Small intestine (tissue), 7 donors: ENCODE measurements at regions not wholly inside any gene's neighbourhood (a gene's known extent, or its start where the extent isn't known, plus 50 kb on each side); places are given as distances from the start of the nearest gene placed in this dataset.

Source experiments
- DNase-seq, 2 donors: peaks; one replicate each; pipeline versions ENCODE4 v3.0.0 to v3.0.0-alpha.2; 2013
- FAIRE-seq: peaks from 2 replicates; lab custom pipeline; 2012; peaks lifted over from hg19 to GRCh38; lab: Jason Lieb, UNC
- H3K27ac ChIP-seq, 3 donors: one replicate each; pipeline ENCODE4 v1.5.1; 2013; ENCODE audit warnings: low read length in 2 of 3, mild to moderate bottlenecking in 2 of 3, control low read depth in 1 of 3, inconsistent platforms in 1 of 3, low read depth in 1 of 3, moderate library complexity in 1 of 3
- H3K27me3 ChIP-seq, 3 donors: one replicate each; pipeline ENCODE4 v1.6.1; 2013; ENCODE audit warnings: low read length in 3 of 3, inconsistent platforms in 1 of 3; ENCODE audit not compliant: control insufficient read depth in 3 of 3, insufficient read depth in 3 of 3
- H3K36me3 ChIP-seq, 3 donors: one replicate each; pipeline ENCODE4 v1.6.1; 2013; ENCODE audit warnings: low read length in 3 of 3, inconsistent platforms in 1 of 3, low read depth in 1 of 3, mild to moderate bottlenecking in 1 of 3, moderate library complexity in 1 of 3; ENCODE audit not compliant: control insufficient read depth in 3 of 3, insufficient read depth in 2 of 3
- H3K4me1 ChIP-seq, 3 donors: one replicate each; pipeline ENCODE4 v1.6.1; 2013; ENCODE audit warnings: low read length in 2 of 3, inconsistent platforms in 1 of 3, low read depth in 1 of 3, mild to moderate bottlenecking in 1 of 3, moderate library complexity in 1 of 3; ENCODE audit not compliant: control insufficient read depth in 3 of 3, insufficient read depth in 2 of 3
- H3K4me3 ChIP-seq, 3 donors: one replicate each; pipeline ENCODE4 v1.5.1; 2013; ENCODE audit warnings: low read length in 3 of 3, control low read depth in 1 of 3, inconsistent platforms in 1 of 3, low read depth in 1 of 3, mild to moderate bottlenecking in 1 of 3, moderate library complexity in 1 of 3
- H3K9me3 ChIP-seq, 2 donors: one replicate each; pipeline ENCODE4 v1.6.1; 2013; ENCODE audit warnings: low read depth in 1 of 2, low read length in 1 of 2; ENCODE audit not compliant: control insufficient read depth in 2 of 2, insufficient read depth in 1 of 2
- whole genome bisulfite sequencing, 3 donors: extraction: QIAGEN DNeasy Blood & Tissue Kit; methylation state at CpG; one replicate each; pipeline ENCODE4 v1.1.7; 2013; 5-methylcytosine and 5-hydroxymethylcytosine counted together
- donor health status: healthy with polysubstance abuse.
- donor health status: control.
- donor health status: control.
- donor health status: Bipolar disorder and iron deficiency.
- donor health status: healthy.

DNA sequence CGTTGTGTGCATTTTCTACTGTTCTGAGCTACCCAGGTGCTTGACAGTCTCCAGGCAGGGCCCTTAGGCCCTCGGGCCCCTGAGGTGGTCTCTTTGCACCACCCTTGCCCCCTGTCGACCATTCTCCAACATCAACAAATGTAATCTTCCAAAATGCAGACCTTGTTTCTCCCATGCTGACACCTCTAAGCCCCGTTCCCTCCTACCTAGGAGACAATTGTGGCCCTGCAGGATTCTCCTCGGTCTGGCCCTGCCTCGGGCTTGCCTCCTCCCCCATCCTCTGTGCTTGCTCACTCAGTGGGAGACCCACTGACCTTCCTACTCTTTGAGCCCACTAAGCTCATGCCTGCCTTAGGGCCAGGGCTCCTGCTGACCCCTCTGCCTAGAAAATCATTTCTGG, 104.2 kb upstream of the TARDBP start:
- Histone ChIP-seq H3K4me1 (peaks cover 0 to 7% (median 0%) of the 10 kb centered on the region in 3 donors), H3K9me3 (no peaks in the 10 kb centered on the region), H3K4me3 (no peak overlapping the region), H3K27me3 (no peaks in the 10 kb centered on the region), H3K27ac (no peak overlapping the region), H3K36me3 (no peaks in the 10 kb centered on the region)
- 72 to 84% (median 77%) methylated on average over 6 of the region's 6 CpGs for WGBS, 3 donors
- DNase-seq (no peak), FAIRE-seq (no peak)

DNA sequence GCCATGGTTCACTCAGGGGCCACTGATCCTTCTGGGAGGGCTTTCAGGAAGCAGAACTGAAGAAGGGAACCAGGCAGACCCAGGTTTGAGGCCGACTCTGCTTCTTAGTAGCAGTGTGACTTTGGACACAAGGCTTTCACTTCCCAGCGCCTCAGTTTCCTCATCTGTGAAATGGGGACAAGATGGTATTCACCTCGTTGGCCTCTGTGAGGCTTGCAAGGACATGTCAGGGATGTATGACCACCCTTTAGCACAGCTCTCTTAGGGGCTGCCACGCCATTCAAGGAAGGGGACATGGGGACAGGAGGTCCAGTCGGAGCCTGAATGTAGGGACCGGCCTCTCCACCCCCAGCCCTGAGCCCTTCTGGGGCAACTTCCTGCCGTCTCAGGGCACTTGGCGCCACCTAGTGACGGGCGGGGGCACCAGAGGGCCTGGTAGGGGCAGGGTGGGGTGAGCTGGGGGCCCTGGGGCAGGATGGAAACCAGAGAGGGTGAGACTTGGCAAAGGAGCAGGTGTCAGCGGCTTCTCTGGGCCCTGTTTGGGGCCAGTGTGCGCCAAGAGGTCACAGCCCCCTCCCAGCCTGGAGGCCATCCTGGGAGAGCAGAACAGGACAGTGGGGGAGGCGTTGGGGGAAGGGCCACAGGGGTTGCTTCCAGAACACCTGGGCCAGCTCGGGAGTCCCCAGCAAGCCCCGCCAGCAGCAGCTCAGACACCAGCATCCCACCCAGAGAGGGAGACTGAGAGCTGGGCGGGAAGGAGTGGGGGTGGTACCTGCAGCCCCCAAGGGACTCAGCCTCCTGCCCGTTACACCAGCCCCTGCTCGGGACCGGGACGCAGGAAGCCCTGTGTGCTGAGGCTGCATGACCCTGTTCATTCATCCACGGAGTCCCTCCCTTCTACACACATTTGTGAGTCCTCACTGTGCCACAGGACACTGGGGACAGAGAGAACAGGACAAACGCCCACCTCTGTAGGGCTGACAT, 102.5 kb upstream of the TARDBP start:
- Histone ChIP-seq H3K4me3 (no peak overlapping the region), H3K27ac (no peak overlapping the region), H3K27me3 (no peaks in the 10 kb centered on the region), H3K36me3 (no peaks in the 10 kb centered on the region), H3K4me1 (peaks cover 0 to 1% (median 0%) of the 10 kb centered on the region in 3 donors), H3K9me3 (no peaks in the 10 kb centered on the region)
- FAIRE-seq: no peak
- peak; percentile 56 to 72 for DNase-seq
- WGBS, 3 donors: 47 to 52% (median 52%) methylated on average over 18 to 22 of the region's 22 CpGs

DNA sequence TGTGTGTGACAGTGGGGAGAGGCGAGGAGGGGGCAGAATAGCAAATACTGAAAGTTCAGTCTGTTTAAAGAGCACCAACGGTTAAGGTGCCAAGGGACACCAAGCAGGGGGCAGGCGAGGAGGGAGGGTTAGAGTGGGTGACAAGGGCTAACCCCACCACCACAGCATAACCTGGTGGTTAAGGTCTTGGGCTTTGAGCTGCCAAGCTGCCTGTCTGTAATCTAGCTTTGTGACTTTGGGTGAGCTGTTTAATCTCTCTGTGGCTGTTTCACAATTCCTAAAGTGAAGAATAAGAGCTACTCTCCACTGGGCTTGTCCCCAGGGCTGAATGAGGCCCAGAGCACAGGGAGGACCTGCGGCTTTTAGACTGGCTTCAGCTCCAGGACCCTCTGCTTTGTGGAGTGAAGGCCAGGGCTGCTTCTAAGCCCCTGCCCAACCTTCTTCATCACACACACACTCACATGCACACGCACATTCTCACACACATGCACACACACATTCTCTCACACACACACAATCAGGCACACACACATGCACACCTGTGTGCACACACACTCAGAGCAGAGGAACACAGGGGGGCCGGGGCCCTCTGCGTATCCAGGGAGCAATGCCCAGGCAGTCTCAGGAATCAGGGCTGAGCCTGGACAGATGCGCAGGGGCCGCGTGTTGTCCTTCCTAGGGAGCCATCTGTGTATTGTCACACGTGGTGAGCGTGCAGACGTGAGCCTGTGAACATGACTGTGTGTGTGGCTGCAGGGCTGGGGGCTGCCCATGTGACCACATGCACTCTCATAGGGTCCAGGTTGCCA, 101.6 kb upstream of the TARDBP start:
- Histone ChIP-seq H3K27me3 (no peaks in the 10 kb centered on the region), H3K9me3 (no peaks in the 10 kb centered on the region), H3K36me3 (no peaks in the 10 kb centered on the region), H3K4me3 (no peak overlapping the region), H3K4me1 (no peaks in the 10 kb centered on the region), H3K27ac (no peak overlapping the region)
- 81 to 90% (median 89%) methylated on average over 13 of the region's 13 CpGs for WGBS, 3 donors
- DNase-seq (no peak), FAIRE-seq (no peak)

DNA sequence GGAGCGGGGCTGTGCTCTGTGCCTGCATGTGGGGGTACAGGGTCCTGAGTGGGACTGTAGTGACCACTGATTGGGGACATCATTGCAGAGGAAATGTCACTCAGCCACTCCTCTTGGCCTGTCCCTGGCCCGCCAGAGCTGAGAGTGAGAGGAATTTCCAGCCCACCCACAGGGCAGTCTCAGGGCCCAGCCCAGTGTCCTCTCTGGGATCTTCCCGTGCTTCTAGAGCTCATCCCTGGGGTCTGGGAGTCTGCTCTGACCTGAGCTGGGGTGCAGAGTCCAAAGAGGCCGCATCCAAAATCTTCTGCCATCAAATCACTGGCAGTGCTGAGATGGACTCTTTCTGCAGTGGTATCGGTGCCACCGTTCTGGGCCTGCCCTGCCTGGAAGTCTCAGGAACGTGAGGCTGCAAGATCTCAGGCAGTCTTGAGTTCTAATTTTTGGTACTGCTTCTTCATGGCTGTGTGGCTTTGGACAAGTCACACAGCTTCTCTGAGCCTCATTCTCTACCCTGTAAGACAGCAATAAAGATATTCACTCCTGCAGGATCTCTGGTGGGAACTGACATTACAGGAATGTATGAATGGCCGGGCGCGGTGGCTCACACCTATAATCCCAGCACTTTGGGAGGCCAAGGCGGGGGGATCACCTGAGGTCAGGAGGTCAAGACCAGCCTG, 100.8 kb upstream of the TARDBP start:
- H3K4me3 ChIP-seq: no peak overlapping the region
- no peaks in the 10 kb centered on the region for H3K4me1 ChIP-seq
- no peak for DNase-seq
- WGBS, 3 donors: 83 to 90% (median 90%) methylated on average over 11 of the region's 11 CpGs
- FAIRE-seq: no peak
- no peak overlapping the region for H3K27ac ChIP-seq
- H3K27me3 ChIP-seq: no peaks in the 10 kb centered on the region
- H3K9me3 ChIP-seq: no peaks in the 10 kb centered on the region
- no peaks in the 10 kb centered on the region for H3K36me3 ChIP-seq

DNA sequence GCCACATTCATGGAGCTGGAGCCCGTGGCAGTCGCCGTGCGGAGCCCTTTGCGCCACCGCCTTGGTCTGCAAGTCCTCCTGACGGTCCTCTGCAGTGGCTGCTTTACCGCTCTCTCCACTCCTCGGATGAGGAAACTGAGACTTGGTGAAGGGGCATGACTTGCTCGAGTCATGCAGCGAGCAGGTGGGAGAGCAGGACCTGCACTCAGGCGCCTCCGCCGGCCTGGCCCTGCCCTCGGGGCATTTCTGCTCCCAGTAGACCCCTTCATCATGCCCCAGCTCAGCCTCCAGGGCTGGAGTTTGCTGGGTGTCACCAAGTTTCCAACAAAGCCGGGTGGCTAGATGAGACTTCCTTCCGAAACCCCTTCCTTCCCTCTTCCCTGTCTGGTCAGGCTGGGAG, 100.0 kb upstream of the TARDBP start:
- DNase-seq (no peak), FAIRE-seq (no peak)
- Histone ChIP-seq H3K4me3 (no peak overlapping the region), H3K4me1 (no peaks in the 10 kb centered on the region), H3K36me3 (no peaks in the 10 kb centered on the region), H3K9me3 (no peaks in the 10 kb centered on the region), H3K27me3 (no peaks in the 10 kb centered on the region), H3K27ac (no peak overlapping the region)
- 91 to 93% (median 93%) methylated on average over 17 of the region's 17 CpGs for WGBS, 3 donors

DNA sequence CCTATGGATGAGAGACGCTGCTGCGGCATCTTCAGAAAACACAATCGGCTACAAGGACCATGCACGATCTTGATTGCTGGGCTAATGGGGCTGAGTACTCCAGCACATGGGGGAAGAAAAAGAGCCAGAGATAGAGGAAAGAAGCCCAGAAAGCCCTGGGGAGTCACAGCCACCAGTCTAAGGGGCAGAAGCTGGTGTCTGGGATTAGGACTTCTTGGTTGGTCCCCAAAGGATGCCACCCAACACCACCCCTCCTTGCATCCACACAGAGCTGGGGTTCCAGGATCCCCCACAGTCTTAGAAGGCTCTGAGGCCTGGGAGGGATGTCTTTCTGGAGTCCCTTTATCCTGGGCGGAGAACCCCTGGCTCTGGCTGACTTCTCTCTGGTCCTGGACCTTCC, 98.4 kb upstream of the TARDBP start:
- DNase-seq (no peak), FAIRE-seq (no peak)
- WGBS, 3 donors: 93 to 94% (median 93%) methylated on average over 5 of the region's 5 CpGs
- Histone ChIP-seq H3K9me3 (no peaks in the 10 kb centered on the region), H3K4me3 (no peak overlapping the region), H3K36me3 (no peaks in the 10 kb centered on the region), H3K4me1 (no peaks in the 10 kb centered on the region), H3K27me3 (peaks cover 0 to 5% (median 2%) of the 10 kb centered on the region in 3 donors), H3K27ac (no peak overlapping the region)

DNA sequence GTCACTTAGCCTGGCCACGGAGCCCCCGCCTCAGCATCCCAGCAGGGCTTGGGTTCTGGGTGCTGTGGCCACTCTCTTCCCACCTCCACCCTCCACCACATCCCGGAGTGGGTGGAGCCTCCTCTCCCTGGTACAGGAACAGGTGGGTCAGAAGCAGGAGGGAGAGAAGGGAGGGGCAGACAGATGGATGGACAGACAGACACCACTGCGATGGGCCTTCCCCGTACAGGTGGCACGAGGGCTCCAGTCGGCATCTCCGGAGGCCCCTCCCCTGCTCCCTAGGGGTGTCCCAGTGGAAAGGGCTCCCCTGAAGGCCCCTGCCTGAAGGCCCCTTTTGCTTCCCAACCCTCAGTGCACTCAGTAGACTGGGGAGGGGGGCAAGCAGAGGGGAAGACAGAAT, 96.9 kb upstream of the TARDBP start:
- no peak for FAIRE-seq

DNA sequence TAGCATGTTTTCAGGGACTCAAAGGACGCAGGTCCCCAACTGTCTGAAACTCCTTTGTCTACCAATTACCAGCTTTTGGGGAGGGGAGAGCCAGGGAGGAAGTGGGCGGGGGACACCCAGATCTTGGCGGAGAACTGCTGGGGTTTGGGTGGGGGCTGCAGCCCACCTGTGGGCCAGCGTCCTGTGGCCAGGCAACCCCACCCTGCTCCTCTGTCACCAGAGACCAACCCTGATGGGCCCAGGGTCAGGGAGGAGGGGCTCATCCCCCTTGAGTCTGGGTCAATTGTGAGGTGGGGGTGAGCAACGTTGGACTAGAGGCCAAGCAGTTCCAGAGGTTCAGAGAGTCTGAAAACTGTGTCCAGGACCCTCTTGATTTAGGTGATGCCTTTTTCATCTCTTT, 96.1 kb upstream of the TARDBP start:
- Histone ChIP-seq H3K9me3 (no peaks in the 10 kb centered on the region), H3K27ac (no peak overlapping the region), H3K4me1 (no peaks in the 10 kb centered on the region), H3K4me3 (no peak overlapping the region), H3K27me3 (peaks cover 0 to 5% (median 2%) of the 10 kb centered on the region in 3 donors), H3K36me3 (no peaks in the 10 kb centered on the region)
- DNase-seq (no peak), FAIRE-seq (no peak)
- 58 to 76% (median 72%) methylated on average over 5 of the region's 5 CpGs for WGBS, 3 donors

More for the DNA sequence above, 96.9 kb upstream of the TARDBP start:
- Histone ChIP-seq H3K9me3 (no peaks in the 10 kb centered on the region), H3K27ac (no peak overlapping the region), H3K4me3 (no peak overlapping the region), H3K27me3 (peaks cover 0 to 5% (median 2%) of the 10 kb centered on the region in 3 donors), H3K4me1 (no peaks in the 10 kb centered on the region), H3K36me3 (no peaks in the 10 kb centered on the region)
- DNase-seq: no peak
- 46 to 77% (median 57%) methylated on average over 8 of the region's 8 CpGs for WGBS, 3 donors
